Caco-2 (cell line): ENCODE measurements at regions not wholly inside any gene's neighbourhood (a gene's known extent, or its start where the extent isn't known, plus 50 kb on each side); places are given as distances from the start of the nearest gene placed in this dataset.

ENCODE experiments used
- BruUV-seq: library from RNA; stranded (reverse); fragments of 400-500 nt; replicated peaks from 2 replicates; lab custom pipeline; 2021; lab: Mats Ljungman, UMichigan
- CTCF ChIA-PET: fragments of 300-600 bp; sonication (Branson Sonifier 250); formaldehyde crosslinking; loops from one replicate; lab custom pipeline; 2022; ENCODE audit warnings: antibody characterized with exemption; lab: Charles Lee
- POLR2A ChIA-PET: fragments of 300-600 bp; sonication (Branson Sonifier 250); formaldehyde crosslinking; loops from one replicate; lab custom pipeline; 2022; ENCODE audit warnings: antibody characterized with exemption; lab: Charles Lee
- DNase-seq, 2 experiments: peaks; one replicate each; pipeline versions ENCODE4 v3.0.0 to v3.0.0-alpha.2; 2020 to 2022
- H3K27me3 ChIP-seq: replicated peaks from 2 replicates; pipeline ENCODE4 v1.6.0; 2011; ENCODE audit warnings: low read length; ENCODE audit not compliant: control insufficient read depth, insufficient read depth
- H3K36me3 ChIP-seq: 2 replicates; pipeline ENCODE4 v1.5.1; 2011; ENCODE audit warnings: low read length; ENCODE audit not compliant: control insufficient read depth, insufficient read depth
- H3K4me1 ChIP-seq: fragments of 250-450 bp; sonication (Bioruptor Pico); 2 replicates; pipeline ENCODE4 v1.5.1; 2020; ENCODE audit warnings: mild to moderate bottlenecking
- H3K4me3 ChIP-seq: 2 replicates; pipeline ENCODE4 v1.5.1; 2011; ENCODE audit warnings: low read depth, mild to moderate bottlenecking, control low read depth, low read length
- H3K9me3 ChIP-seq: fragments of 250-450 bp; sonication (Bioruptor Pico); 2 replicates; pipeline ENCODE4 v1.5.1; 2020; ENCODE audit warnings: mild to moderate bottlenecking, moderate library complexity
- H3K27ac Mint-ChIP-seq: one replicate; pipeline ENCODE4 v1.8.0; 2022; ENCODE audit warnings: mixed read lengths; ENCODE audit not compliant: unreplicated experiment
- H3K27me3 Mint-ChIP-seq: one replicate; pipeline ENCODE4 v1.8.0; 2022; ENCODE audit warnings: mixed read lengths; ENCODE audit not compliant: insufficient read depth, unreplicated experiment
- H3K36me3 Mint-ChIP-seq: one replicate; pipeline ENCODE4 v1.8.0; 2022; ENCODE audit warnings: mild to moderate bottlenecking, mixed read lengths; ENCODE audit not compliant: insufficient read depth, unreplicated experiment
- H3K4me1 Mint-ChIP-seq: one replicate; pipeline ENCODE4 v1.8.0; 2022; ENCODE audit warnings: low read depth, mixed read lengths; ENCODE audit not compliant: unreplicated experiment
- H3K4me3 Mint-ChIP-seq: one replicate; pipeline ENCODE4 v1.8.0; 2022; ENCODE audit warnings: mild to moderate bottlenecking, moderate library complexity, mixed read lengths; ENCODE audit not compliant: unreplicated experiment
- H3K9me3 Mint-ChIP-seq: one replicate; pipeline ENCODE4 v1.8.0; 2022; ENCODE audit warnings: mixed read lengths; ENCODE audit not compliant: unreplicated experiment
- CTCF ChIP-seq, 2 experiments: fragments of 200-600 bp in 1 of 2; IDR thresholded peaks; 1 replicate in 1 of 2; 2 replicates in 1 of 2; pipeline versions ENCODE4 v1.5.1 to v1.8.0; 2011 to 2022; ENCODE audit warnings: antibody characterized with exemption in 1 of 2, control low read depth in 1 of 2, inconsistent platforms in 1 of 2, low read depth in 1 of 2, low read length in 1 of 2, mild to moderate bottlenecking in 1 of 2, moderate library complexity in 1 of 2; ENCODE audit not compliant: insufficient read depth in 1 of 2, severe bottlenecking in 1 of 2, unreplicated experiment in 1 of 2
- intact Hi-C: fragments of 100-400 bp; cut with micrococcal nuclease; formaldehyde crosslinking; loops from one replicate; pipeline ENCODE4 v1.10.0; 2022; ENCODE audit not compliant: unreplicated experiment

GRCh38 chr4:24666316-24666715 lies 82.0 kb upstream of the DHX15 start:
- POLR2A ChIA-PET, result no interaction called here
- BruUV-seq, result no TSS peak
- CTCF ChIA-PET, result no interaction called here
- Histone ChIP-seq H3K36me3 (no peaks in the 10 kb centered on the region), H3K27me3 (no peaks in the 10 kb centered on the region), H3K9me3 (no peaks in the 10 kb centered on the region), H3K4me1 (peaks cover 12% of the 10 kb centered on the region; the same call in 1 of the 2 replicates), H3K4me3 (no peak overlapping the region)
- H3K27ac Mint-ChIP-seq, result no peak overlapping the region
- no peaks in the 10 kb centered on the region for H3K9me3 Mint-ChIP-seq
- no peak overlapping the region for H3K4me3 Mint-ChIP-seq
- intact Hi-C loops, result no loop called here
- no peaks in the 10 kb centered on the region for H3K36me3 Mint-ChIP-seq
- H3K27me3 Mint-ChIP-seq, result no peaks in the 10 kb centered on the region
- peaks cover 16% of the 10 kb centered on the region for H3K4me1 Mint-ChIP-seq
- no peak for TF ChIP-seq CTCF (IDR thresholded peaks at IDR 0.05; ENCODE audit: insufficient read depth in 1 of 2, low read depth in 1 of 2, low read length in 1 of 2, severe bottlenecking in 1 of 2, unreplicated experiment in 1 of 2)
- no peak for DNase-seq

- BruUV-seq, result no TSS peak
- ChIA-PET POLR2A (no interaction called here), CTCF (no interaction called here)
- Mint-ChIP-seq H3K4me3 (no peak overlapping the region), H3K9me3 (no peaks in the 10 kb centered on the region), H3K4me1 (peaks cover 21% of the 10 kb centered on the region), H3K27ac (no peak overlapping the region), H3K27me3 (no peaks in the 10 kb centered on the region), H3K36me3 (no peaks in the 10 kb centered on the region)
- H3K4me1 ChIP-seq, result peaks cover 12% of the 10 kb centered on the region; the same call in 1 of the 2 replicates
- H3K27me3 ChIP-seq, result no peaks in the 10 kb centered on the region
- H3K4me3 ChIP-seq, result no peak overlapping the region
- no peaks in the 10 kb centered on the region for H3K36me3 ChIP-seq
- TF ChIP-seq CTCF (IDR thresholded peaks at IDR 0.05; ENCODE audit: insufficient read depth in 1 of 2, low read depth in 1 of 2, low read length in 1 of 2, severe bottlenecking in 1 of 2, unreplicated experiment in 1 of 2), result no peak
- intact Hi-C loops, result no loop called here
- no peaks in the 10 kb centered on the region for H3K9me3 ChIP-seq
- DNase-seq, result peak; percentile 33 to 44
Measured at GRCh38 chr4:24666816-24667477, 82.6 kb upstream of the DHX15 start.

GRCh38 chr4:24668956-24669355 lies 84.6 kb upstream of the DHX15 start:
- BruUV-seq, result no TSS peak
- Histone ChIP-seq H3K4me3 (no peak overlapping the region), H3K9me3 (no peaks in the 10 kb centered on the region), H3K36me3 (no peaks in the 10 kb centered on the region), H3K4me1 (0 out of 2 replicates have a peak, but pooled peaks cover 6% of the 10 kb centered on the region), H3K27me3 (no peaks in the 10 kb centered on the region)
- H3K4me3 Mint-ChIP-seq, result no peak overlapping the region
- DNase-seq, result no peak
- no peak overlapping the region for H3K27ac Mint-ChIP-seq
- peaks cover 13% of the 10 kb centered on the region for H3K4me1 Mint-ChIP-seq
- H3K27me3 Mint-ChIP-seq, result no peaks in the 10 kb centered on the region
- CTCF ChIA-PET, result no interaction called here
- POLR2A ChIA-PET, result no interaction called here
- H3K9me3 Mint-ChIP-seq, result no peaks in the 10 kb centered on the region
- intact Hi-C loops, result no loop called here
- H3K36me3 Mint-ChIP-seq, result no peaks in the 10 kb centered on the region
- TF ChIP-seq CTCF (IDR thresholded peaks at IDR 0.05; ENCODE audit: insufficient read depth in 1 of 2, low read depth in 1 of 2, low read length in 1 of 2, severe bottlenecking in 1 of 2, unreplicated experiment in 1 of 2), result no peak
